Neural progenitor cell (in vitro differentiated cells): ENCODE measurements at regions not wholly inside any gene's neighbourhood (a gene's known extent, or its start where the extent isn't known, plus 50 kb on each side); places are given as distances from the start of the nearest gene placed in this dataset.

Experiments used
- CTCF ChIP-seq: fragments of 200-600 bp; sonication (generic); IDR thresholded peaks from 2 replicates; pipeline ENCODE4 v1.5.1; 2017; ENCODE audit warnings: antibody characterized with exemption, mild to moderate bottlenecking
- EZH2 ChIP-seq: fragments of 200-600 bp; sonication (generic); IDR thresholded peaks from 2 replicates; pipeline ENCODE4 v1.6.1; 2017; ENCODE audit warnings: antibody characterized with exemption, mild to moderate bottlenecking, moderate library complexity

GRCh38 chr9:11726659-11727058 is 966.5 kb upstream of the TYRP1 start:
- TF ChIP-seq CTCF (no peak), EZH2 (no peak)
